ENCODE measurements at regions not wholly inside any gene's neighbourhood (a gene's known extent, or its start where the extent isn't known, plus 50 kb on each side); places are given as distances from the start of the nearest gene placed in this dataset.

DNA sequence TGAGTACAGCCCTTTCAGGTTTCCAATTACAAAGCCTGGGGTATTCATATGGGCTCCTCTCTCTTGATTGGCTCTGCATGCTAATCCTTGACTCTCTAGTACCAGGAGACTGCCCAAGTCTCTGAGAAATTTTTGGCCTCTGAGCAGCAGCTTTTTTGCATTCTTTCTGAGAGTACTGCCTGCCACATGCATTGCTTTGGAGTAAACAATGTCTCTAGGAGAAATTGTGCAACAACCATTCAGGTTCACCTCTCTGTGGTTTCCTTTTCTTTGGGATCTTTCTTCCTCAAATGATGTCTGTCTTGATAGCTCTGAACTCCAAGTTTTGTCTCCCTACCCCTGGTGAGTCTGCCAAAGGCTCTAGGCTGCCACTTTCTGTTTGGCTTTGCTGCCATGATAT lies 115.8 kb upstream of the SETBP1 start:
- no peak overlapping the region for H3K4me3 ChIP-seq (ENCODE audit: low read depth, low read length)
- no peak for DNase-seq (ENCODE audit: low read depth)
- TF ChIP-seq MYC (IDR thresholded peaks at IDR 0.05; ENCODE audit: low read depth, low read length) (no peak), POLR2A (IDR thresholded peaks at IDR 0.05; ENCODE audit: extremely low read depth, insufficient read length) (no peak)
- TF ChIP-seq, protein P1, sequence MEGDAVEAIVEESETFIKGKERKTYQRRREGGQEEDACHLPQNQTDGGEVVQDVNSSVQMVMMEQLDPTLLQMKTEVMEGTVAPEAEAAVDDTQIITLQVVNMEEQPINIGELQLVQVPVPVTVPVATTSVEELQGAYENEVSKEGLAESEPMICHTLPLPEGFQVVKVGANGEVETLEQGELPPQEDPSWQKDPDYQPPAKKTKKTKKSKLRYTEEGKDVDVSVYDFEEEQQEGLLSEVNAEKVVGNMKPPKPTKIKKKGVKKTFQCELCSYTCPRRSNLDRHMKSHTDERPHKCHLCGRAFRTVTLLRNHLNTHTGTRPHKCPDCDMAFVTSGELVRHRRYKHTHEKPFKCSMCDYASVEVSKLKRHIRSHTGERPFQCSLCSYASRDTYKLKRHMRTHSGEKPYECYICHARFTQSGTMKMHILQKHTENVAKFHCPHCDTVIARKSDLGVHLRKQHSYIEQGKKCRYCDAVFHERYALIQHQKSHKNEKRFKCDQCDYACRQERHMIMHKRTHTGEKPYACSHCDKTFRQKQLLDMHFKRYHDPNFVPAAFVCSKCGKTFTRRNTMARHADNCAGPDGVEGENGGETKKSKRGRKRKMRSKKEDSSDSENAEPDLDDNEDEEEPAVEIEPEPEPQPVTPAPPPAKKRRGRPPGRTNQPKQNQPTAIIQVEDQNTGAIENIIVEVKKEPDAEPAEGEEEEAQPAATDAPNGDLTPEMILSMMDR (IDR thresholded peaks at IDR 0.05; ENCODE audit: low read depth, low read length) = no peak
- TF ChIP-seq, protein P2, sequence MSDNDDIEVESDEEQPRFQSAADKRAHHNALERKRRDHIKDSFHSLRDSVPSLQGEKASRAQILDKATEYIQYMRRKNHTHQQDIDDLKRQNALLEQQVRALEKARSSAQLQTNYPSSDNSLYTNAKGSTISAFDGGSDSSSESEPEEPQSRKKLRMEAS (IDR thresholded peaks at IDR 0.05; ENCODE audit: low read depth, low read length) = no peak

DNA sequence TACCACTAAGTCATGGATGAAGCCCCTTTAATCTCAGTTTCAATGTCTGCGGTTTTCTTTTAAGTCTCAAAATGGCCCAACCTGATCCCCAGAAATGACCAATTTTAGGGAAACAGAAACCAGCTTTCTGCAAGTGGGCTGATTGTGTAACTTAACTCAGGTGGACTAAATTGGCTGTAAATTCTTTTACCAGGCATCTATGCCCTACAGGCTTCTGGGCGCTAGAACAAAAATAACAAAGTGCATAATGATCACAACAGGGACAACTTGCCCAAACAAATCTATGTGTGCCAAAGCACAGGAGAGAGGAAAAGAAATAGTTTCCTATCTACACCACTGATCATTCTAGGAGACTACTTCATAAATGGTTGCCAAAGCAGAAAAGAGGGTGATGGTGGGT lies 112.3 kb upstream of the SETBP1 start:
- TF ChIP-seq, protein P1 (IDR thresholded peaks at IDR 0.05; ENCODE audit: low read depth, low read length) = no peak
- TF ChIP-seq, protein P2 (IDR thresholded peaks at IDR 0.05; ENCODE audit: low read depth, low read length) = no peak
- no peak for TF ChIP-seq MYC (IDR thresholded peaks at IDR 0.05; ENCODE audit: low read depth, low read length)
- TF ChIP-seq POLR2A (IDR thresholded peaks at IDR 0.05; ENCODE audit: extremely low read depth, insufficient read length) = no peak
- no peak overlapping the region for H3K4me3 ChIP-seq (ENCODE audit: low read depth, low read length)
- no peak for DNase-seq (ENCODE audit: low read depth)

DNA sequence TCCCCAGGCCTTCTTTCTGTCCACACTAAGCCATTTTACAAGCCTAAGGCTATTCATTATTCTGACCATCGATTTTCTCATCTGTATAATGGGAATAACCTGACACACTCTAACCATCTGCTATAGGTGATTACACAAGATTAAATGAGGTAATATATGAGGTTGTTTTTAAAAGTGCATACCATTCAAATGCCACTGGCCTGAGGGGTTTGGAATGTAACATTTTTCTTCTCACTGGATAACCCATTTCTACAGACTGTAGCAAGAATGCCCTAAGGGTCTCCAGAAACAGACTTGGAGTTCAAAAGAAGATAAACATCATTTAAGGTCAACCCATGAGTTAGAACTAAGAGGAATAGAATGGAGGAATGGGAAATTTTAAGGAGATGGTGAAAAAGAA lies 111.7 kb upstream of the SETBP1 start:
- H3K4me3 ChIP-seq (ENCODE audit: low read depth, low read length) = no peak overlapping the region
- TF ChIP-seq POLR2A (IDR thresholded peaks at IDR 0.05; ENCODE audit: extremely low read depth, insufficient read length) (no peak), MYC (IDR thresholded peaks at IDR 0.05; ENCODE audit: low read depth, low read length) (no peak)
- TF ChIP-seq, protein P2 (IDR thresholded peaks at IDR 0.05; ENCODE audit: low read depth, low read length) = no peak
- TF ChIP-seq, protein P1 (IDR thresholded peaks at IDR 0.05; ENCODE audit: low read depth, low read length) = no peak
- DNase-seq (ENCODE audit: low read depth) = no peak

DNA sequence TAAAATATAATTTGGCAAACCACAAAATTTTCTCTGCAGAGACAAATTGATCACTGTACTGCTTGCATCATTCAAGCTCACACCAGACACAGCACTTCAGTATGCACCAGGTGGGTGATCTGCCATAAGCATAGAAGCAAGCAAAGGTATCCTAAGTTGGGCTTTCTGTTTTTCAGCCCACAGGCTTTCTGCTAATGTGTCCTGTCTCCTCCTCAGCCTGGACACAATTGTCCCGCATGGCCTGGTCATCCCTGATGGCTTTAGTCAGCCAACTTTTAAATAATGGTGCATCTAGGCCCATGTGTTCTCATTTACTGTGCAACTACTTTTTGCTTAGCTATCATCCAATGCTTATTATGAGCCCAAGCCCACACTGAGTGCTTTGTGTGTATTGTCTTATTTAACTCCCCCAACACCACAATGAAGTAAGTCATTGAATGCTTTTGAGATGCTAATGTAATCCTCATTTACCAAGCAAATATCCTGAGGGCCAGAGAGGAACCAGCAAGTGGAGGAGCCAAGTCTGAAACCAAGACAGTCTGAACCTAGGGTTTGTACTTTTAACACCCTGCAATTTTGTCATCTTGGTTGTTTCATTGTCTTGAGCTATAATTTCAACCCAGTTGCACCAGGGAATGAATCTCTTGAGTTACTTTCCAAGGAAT lies 111.2 kb upstream of the SETBP1 start:
- no peak overlapping the region for H3K4me3 ChIP-seq (ENCODE audit: low read depth, low read length)
- no peak for DNase-seq (ENCODE audit: low read depth)
- TF ChIP-seq, protein P1 (IDR thresholded peaks at IDR 0.05; ENCODE audit: low read depth, low read length) = no peak
- no peak for TF ChIP-seq POLR2A (IDR thresholded peaks at IDR 0.05; ENCODE audit: extremely low read depth, insufficient read length)
- TF ChIP-seq MYC (IDR thresholded peaks at IDR 0.05; ENCODE audit: low read depth, low read length) = no peak
- TF ChIP-seq, protein P2 (IDR thresholded peaks at IDR 0.05; ENCODE audit: low read depth, low read length) = no peak

DNA sequence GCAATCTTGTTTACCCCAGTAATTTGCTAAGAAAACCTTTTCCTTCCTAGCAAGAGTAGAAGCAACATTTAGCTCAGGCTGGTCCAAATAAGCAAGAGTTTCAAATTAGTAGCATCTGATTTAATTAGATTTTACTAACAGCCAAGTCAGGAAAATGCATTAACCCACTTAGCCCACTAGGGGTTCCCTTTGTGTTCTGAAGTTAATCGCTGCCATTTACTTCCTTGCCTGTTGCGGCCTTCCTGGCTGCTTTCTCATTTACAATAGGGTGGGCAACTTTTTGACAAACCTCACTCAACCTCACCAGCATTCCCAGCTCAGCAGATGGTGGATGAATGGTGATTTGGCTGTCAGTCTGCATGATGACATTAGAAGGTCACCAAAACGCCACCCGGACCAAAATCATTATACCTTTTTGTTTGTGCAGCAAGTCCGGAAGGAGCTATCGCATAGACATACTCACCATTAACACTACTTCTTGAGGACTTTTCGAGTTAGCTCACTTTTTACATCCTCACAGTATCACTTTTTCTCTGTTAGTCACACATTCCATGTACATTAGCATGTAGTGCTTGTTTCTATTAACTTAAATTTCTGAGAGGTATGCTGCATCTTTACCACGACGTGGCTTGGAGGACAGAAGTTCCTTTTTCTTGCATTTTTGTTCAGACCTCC lies 101.5 kb upstream of the SETBP1 start:
- peak; percentile 28 for DNase-seq (ENCODE audit: low read depth)
- TF ChIP-seq, protein P2 (IDR thresholded peaks at IDR 0.05; ENCODE audit: low read depth, low read length) = no peak
- TF ChIP-seq POLR2A (IDR thresholded peaks at IDR 0.05; ENCODE audit: extremely low read depth, insufficient read length) (no peak), MYC (IDR thresholded peaks at IDR 0.05; ENCODE audit: low read depth, low read length) (no peak)
- TF ChIP-seq, protein P1 (IDR thresholded peaks at IDR 0.05; ENCODE audit: low read depth, low read length) = peak; percentile 46
- no peak overlapping the region for H3K4me3 ChIP-seq (ENCODE audit: low read depth, low read length)
